SK-N-SH treated with all-trans-retinoic acid at 6 μM for 48 hours (cell line): ENCODE measurements at regions not wholly inside any gene's neighbourhood (a gene's known extent, or its start where the extent isn't known, plus 50 kb on each side); places are given as distances from the start of the nearest gene placed in this dataset.

Experiments
- ARNTL ChIP-seq: fragments of 450-650 bp; formaldehyde crosslinking; IDR thresholded peaks from 2 replicates; pipeline ENCODE4 v1.5.0; 2020; ENCODE audit warnings: low read depth, mild to moderate bottlenecking, moderate library complexity, borderline replicate concordance
- BACH2 ChIP-seq: fragments of 250-450 bp; sonication (Bioruptor Pico); IDR thresholded peaks from 2 replicates; pipeline ENCODE4 v1.9.0; 2021; ENCODE audit warnings: mild to moderate bottlenecking, borderline replicate concordance
- CSDC2 ChIP-seq: fragments of 250-450 bp; sonication (Bioruptor Pico); IDR thresholded peaks from 2 replicates; pipeline ENCODE4 v1.5.0; 2020; ENCODE audit warnings: mild to moderate bottlenecking, moderate library complexity
- GLIS3 ChIP-seq: fragments of 250-450 bp; sonication (Bioruptor Pico); IDR thresholded peaks from 2 replicates; pipeline ENCODE4 v1.5.0; 2020; ENCODE audit warnings: mild to moderate bottlenecking, moderate library complexity
- ISL1 ChIP-seq: fragments of 250-450 bp; sonication (Bioruptor Pico); IDR thresholded peaks from 2 replicates; pipeline ENCODE4 v2.1.2; 2022; ENCODE audit warnings: mild to moderate bottlenecking, moderate library complexity
- POU6F1 ChIP-seq: fragments of 250-450 bp; sonication (Bioruptor Pico); IDR thresholded peaks from 2 replicates; pipeline ENCODE4 v1.8.0; 2021; ENCODE audit warnings: low read depth, mild to moderate bottlenecking, moderate library complexity, borderline replicate concordance
- RARB ChIP-seq: fragments of 250-450 bp; sonication (Bioruptor Pico); IDR thresholded peaks from 2 replicates; pipeline ENCODE4 v1.8.0; 2021; ENCODE audit warnings: mild to moderate bottlenecking, moderate library complexity
- SNAI2 ChIP-seq: fragments of 250-450 bp; sonication (Bioruptor Pico); IDR thresholded peaks from 2 replicates; pipeline ENCODE4 v1.5.0; 2020; ENCODE audit warnings: mild to moderate bottlenecking, moderate library complexity
- ZC3H10 ChIP-seq: fragments of 250-450 bp; sonication (Bioruptor Pico); IDR thresholded peaks from 2 replicates; pipeline ENCODE4 v1.5.1; 2021; ENCODE audit warnings: mild to moderate bottlenecking, moderate library complexity
- TF ChIP-seq, protein P1 (sequence below): fragments of 250-450 bp; sonication (Bioruptor Pico); IDR thresholded peaks from 2 replicates; pipeline ENCODE4 v1.5.0; 2020; ENCODE audit warnings: mild to moderate bottlenecking, moderate library complexity
- TF ChIP-seq, protein P2 (sequence below): fragments of 250-450 bp; sonication (Bioruptor Pico); IDR thresholded peaks from 2 replicates; pipeline ENCODE4 v1.8.0; 2020; ENCODE audit warnings: mild to moderate bottlenecking, moderate library complexity, borderline replicate concordance

DNA sequence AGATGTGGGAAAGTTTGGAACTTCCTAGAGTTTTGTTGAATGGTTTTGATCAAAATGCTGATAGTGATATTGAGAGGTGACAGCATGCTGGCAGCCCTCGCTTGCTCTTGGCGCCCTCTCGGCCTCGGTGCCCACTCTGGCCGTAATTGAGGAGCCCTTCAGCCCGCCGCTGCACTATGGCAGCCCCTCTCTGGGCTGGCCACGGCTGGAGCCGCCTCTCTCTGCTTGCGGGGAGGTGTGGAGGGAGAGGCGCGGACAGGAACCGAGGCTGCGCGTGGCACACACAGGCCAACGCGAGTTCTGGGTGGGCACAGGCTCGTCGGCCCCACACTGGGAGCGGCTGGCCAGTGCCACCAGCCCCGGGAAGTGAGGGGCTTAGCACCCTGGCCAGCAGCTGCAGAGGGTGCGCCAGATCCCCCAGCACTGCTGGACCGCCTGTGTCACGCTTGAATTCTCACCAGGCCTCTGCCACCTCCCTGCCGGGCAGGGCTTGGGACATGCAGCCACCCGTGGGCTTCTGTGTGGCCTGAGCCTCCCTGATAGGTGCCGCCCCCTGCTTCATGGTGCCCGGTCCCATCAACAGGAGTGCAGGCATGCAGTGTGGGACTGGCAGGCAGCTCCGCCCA, 488.5 kb downstream of the CYLC2 start:
- TF ChIP-seq, protein P1, sequence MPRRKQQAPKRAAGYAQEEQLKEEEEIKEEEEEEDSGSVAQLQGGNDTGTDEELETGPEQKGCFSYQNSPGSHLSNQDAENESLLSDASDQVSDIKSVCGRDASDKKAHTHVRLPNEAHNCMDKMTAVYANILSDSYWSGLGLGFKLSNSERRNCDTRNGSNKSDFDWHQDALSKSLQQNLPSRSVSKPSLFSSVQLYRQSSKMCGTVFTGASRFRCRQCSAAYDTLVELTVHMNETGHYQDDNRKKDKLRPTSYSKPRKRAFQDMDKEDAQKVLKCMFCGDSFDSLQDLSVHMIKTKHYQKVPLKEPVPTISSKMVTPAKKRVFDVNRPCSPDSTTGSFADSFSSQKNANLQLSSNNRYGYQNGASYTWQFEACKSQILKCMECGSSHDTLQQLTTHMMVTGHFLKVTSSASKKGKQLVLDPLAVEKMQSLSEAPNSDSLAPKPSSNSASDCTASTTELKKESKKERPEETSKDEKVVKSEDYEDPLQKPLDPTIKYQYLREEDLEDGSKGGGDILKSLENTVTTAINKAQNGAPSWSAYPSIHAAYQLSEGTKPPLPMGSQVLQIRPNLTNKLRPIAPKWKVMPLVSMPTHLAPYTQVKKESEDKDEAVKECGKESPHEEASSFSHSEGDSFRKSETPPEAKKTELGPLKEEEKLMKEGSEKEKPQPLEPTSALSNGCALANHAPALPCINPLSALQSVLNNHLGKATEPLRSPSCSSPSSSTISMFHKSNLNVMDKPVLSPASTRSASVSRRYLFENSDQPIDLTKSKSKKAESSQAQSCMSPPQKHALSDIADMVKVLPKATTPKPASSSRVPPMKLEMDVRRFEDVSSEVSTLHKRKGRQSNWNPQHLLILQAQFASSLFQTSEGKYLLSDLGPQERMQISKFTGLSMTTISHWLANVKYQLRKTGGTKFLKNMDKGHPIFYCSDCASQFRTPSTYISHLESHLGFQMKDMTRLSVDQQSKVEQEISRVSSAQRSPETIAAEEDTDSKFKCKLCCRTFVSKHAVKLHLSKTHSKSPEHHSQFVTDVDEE (CRISPR knock-in tag) = no peak
- no peak for TF ChIP-seq POU6F1 (CRISPR knock-in tag)
- TF ChIP-seq ISL1 (CRISPR knock-in tag) = no peak
- no peak for TF ChIP-seq ARNTL (CRISPR knock-in tag)
- no peak for TF ChIP-seq RARB (CRISPR knock-in tag)
- TF ChIP-seq ZC3H10 = no peak
- no peak for TF ChIP-seq SNAI2 (CRISPR knock-in tag)
- TF ChIP-seq, protein P2, sequence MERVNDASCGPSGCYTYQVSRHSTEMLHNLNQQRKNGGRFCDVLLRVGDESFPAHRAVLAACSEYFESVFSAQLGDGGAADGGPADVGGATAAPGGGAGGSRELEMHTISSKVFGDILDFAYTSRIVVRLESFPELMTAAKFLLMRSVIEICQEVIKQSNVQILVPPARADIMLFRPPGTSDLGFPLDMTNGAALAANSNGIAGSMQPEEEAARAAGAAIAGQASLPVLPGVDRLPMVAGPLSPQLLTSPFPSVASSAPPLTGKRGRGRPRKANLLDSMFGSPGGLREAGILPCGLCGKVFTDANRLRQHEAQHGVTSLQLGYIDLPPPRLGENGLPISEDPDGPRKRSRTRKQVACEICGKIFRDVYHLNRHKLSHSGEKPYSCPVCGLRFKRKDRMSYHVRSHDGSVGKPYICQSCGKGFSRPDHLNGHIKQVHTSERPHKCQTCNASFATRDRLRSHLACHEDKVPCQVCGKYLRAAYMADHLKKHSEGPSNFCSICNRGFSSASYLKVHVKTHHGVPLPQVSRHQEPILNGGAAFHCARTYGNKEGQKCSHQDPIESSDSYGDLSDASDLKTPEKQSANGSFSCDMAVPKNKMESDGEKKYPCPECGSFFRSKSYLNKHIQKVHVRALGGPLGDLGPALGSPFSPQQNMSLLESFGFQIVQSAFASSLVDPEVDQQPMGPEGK (CRISPR knock-in tag) = no peak
- no peak for TF ChIP-seq CSDC2
- no peak for TF ChIP-seq BACH2
- TF ChIP-seq GLIS3 = no peak
